NCI-H1417 treated with DMSO at 0.1 percent for 48 hours (cell line): ENCODE measurements at regions not wholly inside any gene's neighbourhood (a gene's known extent, or its start where the extent isn't known, plus 50 kb on each side); places are given as distances from the start of the nearest gene placed in this dataset.

Experiments used
- DNase-seq: peaks from one replicate; lab custom pipeline; 2025; lab: John Stamatoyannopoulos, UW

DNA sequence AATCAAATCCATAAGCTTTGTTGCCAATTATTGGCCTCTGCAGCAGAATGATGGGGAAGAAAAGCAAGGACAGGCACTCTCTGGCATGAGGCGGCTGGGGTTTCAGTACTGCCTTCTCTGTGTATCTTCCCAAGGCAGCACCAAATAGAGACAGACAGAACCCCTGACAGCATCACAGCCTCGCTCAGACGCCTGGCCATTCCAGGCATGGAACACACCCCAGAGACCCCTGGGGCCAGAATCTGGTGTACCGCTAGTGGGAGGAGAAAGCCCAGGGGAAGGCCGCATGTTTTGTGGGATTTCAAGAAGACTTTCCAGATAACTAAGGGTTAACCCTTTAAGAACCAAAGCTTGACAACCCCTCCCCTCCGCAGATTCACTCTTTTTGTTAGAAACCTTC lies 282.1 kb downstream of the EN1 start:
- DNase-seq = no peak

DNA sequence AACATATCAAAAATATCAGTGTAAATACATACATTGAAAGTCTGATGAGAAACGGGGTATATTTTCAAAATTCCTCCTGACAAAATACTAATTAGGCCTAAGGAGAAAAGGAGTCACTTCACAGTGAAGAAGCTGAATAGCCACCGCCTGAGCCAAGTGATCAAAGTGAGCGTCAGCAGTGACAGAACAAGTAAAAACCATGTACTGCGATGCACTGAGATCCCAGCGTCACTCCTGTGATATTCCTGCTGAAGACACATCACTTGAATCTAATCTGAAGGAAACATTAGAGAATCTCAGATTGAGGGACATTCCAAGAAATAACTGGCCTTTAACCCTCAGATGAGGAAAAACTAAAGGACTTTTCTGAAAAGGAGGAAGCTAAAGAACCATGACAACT lies 285.3 kb downstream of the EN1 start:
- no peak for DNase-seq

DNA sequence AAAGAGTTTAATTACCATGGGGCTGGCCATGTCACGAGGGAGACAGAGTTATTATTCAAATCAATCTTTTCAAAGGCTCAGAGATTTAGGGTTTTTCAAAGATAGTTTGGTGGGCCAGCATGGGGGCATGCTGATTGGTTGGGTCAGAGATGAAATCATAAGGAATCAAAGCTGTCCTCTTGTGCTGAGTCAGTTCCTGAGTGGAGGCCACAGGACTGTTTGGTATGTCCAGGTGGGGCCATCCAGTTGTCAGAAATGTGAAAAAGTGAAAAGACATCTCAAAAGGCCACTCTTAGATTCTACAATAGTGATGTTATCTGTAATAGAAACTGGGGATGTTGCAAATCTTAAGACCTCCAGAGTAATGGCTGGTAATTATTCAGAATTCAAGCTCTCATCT lies 288.6 kb downstream of the EN1 start:
- DNase-seq = no peak

DNA sequence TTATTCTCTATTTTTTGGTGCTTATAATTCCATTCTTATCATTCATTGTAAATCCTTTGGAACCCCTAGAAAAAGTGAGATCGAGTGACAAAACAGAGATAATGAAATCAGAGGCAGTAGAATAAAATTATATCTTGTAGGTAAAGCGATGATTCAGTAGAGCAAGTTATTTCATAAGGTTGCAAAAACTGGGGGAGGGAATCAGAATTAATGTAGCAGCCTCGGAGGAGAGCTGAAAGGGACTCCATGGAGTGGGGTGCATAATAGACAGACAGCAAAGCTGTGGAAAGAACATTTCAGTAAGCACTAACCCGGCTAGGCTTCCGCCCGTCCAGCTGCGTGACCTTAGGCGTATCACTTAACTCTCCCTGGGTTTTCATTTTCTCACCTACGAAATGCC lies 289.7 kb downstream of the EN1 start:
- no peak for DNase-seq

DNA sequence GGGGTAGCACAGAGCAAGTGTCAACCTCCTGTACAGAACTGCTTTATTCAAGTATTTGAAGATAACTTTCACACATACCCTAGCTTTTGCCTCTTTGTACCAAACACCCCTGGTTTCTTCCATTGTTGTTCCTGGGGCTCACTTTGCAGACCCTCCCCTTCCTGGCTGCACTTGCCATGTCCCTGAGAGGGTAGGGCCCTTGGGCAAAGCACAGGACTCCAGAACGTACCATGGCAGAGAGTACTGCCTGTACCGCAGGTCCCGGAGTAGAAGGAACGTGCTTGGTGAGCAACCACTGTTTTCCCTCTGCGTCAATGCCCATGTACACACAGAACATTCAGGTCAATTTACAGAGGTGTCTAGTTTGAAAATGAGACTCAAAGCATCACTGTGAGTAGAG lies 290.4 kb downstream of the EN1 start:
- no peak for DNase-seq

DNA sequence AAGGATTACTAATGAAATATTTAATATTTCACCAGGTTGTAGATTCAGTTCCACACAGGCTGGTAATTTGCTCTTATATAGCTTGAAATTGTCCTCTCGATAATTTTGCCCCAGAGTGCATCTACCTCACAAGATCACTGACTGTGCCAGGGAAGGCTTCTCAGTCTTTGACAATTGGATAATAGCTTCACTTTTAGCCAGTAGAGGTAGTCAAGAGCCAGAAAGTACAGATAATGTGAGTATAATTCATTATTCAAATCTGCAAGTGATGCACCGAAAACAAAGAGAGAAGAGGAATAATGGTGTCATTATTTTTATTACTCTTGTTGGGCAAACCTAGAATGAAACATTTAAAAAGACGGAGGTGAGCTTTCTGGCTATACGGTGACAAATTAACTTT lies 292.8 kb downstream of the EN1 start:
- no peak for DNase-seq

DNA sequence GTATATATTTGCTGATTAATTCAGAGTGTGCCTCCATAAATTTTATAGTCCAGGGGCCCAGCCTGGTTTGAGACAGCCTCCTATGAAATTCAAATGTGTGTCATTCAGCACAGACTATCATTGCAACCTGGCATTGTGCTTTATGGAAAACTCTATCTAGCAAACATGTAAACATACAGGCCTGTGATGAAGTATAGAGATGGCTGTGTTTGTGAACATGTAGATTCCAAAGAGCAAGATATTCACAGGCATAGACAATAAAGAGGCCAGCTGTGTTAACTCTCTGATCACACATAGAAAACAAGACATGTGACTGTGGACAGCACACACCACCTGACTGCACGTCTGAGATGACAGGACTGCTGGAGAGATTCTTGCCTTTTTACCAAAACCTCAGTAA lies 297.9 kb downstream of the EN1 start:
- DNase-seq = no peak

DNA sequence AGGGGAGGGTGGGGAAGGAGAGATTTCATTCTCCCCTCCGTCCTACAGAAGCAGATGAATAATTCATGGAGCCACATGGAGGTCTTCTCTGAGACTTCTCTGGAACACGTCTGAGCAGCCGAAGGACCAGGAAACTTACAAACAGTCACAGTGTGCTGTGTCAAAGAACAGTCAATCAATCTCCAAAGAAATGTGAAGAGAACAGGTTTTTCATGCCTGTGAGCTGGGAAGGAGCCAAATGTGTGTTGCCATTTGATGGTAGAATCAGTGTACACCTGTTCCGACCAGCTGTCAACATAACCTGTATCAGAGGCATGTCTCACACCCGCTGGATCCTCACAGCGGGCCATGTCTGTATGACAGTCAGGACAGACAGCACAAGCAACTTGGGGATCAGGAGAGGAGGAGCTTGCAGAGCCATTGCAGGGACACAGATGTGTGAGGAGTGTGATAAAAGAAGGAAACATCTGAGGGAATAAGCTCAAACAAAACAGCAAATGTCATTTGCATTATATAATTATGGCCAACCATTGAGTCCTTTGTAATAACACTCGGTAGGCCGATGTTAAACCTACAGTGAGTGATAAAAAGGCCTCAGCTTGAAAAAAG lies 298.5 kb downstream of the EN1 start:
- DNase-seq = no peak

DNA sequence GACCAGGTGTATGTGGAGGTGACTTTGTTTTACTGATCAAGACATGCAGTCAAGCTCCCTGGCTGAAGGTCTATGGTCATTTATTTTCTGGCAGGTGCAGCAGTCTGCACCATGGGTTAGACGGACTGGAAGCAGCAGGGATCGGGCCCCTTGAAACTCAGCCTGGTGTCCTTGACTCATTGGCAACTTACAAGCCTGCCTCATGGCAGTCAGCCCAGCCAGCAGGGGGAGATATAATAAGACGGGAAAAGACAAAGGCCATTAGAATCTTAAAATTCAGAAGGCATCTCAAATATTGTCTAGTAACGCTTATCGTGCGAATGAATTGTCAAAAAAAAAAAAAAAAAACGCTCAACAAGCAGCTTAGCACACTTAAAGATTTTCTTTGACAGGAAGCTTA lies 308.2 kb downstream of the EN1 start:
- DNase-seq = no peak

DNA sequence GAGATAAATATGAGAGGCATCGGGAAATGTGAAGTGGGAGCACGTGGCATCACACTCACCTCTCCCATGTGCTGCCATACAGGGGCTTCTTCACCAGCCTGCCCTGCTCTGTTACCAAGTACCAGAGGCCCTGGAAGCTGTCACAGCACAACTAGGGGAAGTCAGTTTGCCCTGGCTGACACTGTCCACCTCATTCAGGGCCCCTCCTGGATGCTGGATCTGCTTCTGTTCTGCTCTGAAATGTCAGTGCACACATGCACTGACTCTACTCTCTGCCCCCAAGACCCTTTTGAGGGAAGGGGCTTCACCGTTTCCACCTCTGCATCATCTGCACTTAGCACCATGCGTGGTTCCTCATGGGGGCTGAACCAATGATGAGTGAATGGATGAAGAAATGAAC lies 311.1 kb downstream of the EN1 start:
- no peak for DNase-seq

DNA sequence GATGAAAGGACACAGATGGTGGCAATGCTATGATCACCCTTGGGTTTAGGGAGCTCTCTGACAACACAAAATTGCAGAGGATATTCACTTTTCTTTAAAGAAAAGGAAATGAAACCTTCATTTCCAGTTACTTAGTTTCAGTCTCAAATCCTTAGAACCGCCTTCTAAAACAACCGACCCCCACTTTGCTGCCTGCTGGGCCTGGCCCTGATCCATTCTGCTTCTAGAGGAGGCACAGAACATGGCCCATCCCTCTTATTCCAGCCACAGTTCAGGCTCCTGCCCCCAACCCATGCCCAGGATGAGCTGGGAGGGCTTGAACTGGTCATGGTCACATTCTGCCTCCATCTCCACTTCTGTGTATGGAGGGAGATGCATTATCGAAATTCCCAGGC lies 311.6 kb downstream of the EN1 start:
- DNase-seq = no peak

DNA sequence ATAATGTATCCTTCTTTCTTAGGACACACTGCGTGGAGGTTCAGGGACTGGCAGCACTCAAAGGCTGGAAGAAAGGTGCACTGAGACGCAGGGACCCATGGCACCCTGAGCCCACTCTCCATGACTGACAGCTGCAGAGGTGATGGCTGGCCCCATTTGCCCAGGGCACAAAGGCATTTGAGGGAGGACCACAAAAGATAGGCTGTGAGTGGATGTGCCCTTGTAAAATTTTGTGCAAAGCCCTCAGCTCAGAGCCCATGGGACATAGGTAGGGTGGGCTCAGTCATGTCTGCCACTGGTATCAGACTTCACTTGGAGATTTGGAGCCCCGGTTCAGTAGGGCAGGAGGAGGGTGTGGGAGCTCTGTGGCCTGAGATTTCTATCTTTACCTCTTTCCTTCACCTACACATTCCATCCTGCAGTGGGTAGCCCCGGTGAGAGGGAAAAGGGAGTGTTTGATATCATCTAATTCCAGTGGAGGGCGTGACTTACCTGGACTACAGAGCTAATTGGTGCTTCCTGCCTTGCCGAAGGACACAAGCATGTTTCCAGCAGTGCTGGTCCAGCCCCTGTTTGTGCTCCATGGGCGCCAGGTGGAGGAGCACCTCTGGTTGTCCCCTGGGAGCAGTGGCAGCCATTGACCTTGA lies 312.2 kb downstream of the EN1 start:
- no peak for DNase-seq

DNA sequence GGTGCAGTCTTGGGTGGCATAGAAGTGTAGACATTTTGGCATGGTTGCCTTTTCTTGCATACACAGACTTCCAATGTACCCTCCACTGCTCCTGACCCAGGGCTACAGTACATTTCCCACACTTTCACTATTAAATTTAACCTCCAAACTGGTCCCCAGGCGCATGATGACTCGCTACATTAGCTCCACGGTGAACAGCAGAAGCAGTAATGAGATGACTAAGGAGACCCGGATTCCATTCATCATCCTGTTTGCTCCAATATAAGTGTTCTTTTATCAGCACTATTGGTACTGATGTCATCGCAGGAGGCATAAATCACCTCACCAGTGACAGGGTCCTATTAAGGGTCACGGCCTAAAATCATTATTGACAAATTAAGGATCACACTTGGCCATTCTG lies 316.5 kb downstream of the EN1 start:
- no peak for DNase-seq

DNA sequence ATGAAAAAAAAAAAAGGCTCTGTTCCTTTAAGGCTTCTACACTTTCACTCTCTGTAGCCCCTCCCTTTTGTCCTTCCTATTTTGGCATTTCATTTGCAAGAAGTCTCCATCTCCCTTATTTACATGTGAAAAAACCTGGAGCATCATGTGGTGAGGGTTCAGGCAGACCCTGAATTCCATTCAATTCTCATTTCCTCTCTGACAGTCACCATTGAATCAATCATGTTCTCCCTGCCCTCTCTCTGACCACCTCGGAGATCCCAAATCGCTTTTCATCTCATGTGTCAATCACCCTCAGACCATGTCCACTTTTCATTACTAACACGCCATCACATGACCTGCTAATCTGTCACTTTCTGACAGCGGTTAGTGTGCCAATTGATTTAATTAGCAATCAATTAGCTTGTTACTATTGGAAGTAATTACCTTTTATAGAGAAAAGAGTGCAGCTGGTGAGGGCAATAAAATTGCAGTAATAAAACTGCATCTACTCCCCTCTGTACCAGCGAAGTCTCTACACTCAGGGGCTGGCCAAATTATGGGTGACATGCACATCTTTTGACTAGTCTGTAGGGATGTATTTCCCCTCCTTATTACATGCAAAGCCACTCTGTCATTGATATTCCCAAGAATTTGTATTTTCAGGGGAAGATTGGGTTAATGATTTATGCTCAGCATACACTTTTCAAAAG lies 317.4 kb downstream of the EN1 start:
- no peak for DNase-seq

DNA sequence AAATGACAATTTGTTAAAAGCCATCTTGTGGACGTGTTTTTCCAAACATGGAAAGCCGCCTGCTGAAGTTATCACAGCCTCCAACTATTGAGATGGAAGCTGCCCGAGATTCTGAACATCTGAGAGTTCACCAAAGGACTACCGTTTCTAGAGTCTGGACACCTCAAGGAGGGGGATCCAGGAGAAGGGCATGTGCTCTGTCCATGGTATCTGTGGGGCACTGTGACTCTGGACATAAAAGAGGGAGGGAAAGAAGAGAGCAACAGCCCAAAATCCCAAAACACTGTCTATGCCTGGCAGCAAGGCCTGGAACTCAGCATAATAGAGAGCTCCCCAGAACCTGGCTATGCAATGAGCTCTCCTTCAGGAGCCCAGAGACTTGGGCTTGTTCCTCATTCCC lies 319.9 kb downstream of the EN1 start:
- DNase-seq = no peak

DNA sequence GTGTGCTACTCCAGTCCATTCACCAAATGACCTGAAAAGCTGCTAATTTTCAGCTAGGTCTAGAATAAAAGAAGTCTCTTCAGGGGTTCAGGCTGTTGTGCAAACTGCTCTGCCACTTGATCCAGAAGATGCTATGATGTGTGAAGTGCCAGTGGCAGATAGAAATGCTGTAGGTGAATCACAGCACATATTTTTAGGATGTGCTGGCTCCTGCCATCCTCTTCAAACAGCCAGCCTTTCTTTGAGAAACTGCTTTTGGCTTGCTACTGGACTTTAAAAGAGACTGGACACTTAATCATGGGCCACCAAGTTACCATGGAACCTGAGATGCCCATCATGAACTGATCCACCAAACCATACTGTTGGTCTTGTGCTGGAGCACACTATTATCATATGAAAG lies 322.1 kb downstream of the EN1 start:
- no peak for DNase-seq

DNA sequence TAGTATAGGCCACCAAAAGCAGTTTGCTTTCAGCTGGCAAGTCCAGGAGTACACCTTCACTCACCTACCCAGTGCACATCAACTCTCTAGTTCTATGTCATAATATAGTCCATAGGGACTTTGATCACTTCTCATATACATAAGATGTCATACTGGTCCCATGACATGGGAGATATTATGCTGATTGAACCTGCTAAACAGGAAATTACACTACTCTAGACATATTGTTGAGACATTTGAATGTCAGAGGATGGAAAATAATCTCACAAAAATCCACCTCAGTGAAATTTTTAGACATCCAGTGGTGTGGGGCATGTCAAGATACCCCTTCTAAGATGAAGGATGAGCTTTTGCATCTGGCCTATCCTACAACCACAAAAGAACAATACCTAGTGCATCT lies 322.5 kb downstream of the EN1 start:
- no peak for DNase-seq

DNA sequence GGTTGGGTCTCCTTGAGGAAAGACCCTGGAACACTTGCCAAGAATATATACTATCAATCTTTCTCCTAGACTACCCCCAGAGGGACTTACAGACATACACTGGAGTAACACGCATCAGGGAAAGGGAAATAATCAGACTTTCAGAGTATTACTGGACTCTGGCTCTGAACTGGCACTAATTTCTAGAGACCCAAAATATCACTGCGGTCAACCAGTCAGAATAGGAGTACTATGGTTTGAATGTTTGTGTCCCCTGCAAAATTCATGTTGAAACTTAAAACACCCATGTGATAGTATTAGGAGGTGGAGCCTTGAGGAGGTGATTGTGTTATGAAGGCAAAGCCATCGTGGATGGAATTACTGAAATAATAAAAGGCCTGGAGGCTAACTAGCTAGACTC lies 323.7 kb downstream of the EN1 start:
- DNase-seq = no peak

DNA sequence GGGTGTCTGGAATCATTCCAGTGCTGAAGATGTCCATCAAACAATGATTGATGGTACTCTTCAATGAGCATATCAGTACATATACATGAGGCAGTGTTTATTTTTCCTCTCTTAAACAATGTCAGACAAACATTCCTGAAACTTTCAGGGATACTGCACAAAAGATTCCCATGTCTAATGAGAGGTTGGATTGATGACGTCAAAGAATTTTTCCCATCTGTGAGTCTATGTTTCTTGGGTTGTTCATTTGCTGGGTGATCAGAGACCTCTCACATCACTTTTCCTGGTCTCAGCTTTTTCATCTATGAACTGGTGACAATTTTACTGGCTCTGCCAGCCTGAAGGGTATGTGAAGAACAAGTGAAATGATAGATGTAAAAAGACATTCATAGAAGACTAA lies 325.5 kb downstream of the EN1 start:
- DNase-seq = no peak

DNA sequence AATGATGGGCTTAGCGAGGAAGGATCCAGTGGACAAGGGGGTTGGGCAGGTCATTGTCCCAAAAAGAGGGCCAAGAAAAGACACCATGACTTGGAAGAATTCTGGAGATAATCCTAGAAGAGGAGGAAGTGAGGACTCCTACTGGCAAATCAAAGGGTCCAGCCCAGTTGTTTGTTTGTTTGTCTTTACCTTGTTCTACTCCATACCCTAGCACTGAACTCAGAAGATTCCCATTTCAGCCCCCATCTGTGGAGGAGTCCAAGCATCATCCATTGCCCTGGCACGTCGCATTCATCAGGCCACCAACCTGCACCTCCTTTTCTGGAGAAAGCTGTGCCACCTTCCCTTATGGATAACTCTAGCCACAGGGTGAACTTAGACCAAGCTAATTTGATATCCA lies 326.2 kb downstream of the EN1 start:
- no peak for DNase-seq

DNA sequence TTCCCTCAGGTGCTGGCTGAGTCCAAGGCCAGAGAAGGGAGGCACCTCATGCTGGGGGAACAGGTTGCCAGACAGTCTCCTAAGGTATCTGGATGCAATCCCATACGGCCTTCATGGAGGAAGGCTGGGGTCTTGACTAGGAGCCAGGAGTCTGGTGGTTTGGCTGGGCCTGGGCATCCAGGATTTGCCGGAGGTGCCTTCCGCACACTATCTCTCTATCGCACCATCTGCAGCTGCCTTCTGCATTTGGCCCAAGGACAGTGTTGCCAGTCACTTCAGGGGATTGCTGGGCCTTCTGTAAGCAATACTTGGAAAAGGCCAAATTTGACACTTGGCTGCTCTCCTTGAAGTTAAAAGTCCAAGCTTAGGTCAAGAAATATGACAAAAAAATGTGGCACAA lies 327.2 kb downstream of the EN1 start:
- no peak for DNase-seq

DNA sequence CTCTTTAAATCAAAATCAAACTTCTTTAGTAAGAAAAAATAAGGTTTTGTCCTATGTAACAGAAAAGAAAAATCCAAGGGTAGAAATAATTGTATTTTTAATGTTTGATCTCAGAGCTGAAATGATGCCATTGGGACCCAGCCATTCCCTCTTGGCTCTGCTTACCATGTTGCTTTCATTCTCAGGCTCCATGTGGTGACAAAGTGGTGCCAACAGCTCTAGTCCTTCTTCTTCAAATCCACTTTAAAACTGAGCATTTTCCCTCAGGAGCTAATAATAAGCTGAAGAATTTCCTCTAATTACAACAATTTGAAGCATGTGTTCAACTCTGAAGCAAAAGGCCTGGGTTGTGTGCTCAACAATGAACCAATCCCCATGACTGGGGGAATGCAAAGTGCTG lies 327.9 kb downstream of the EN1 start:
- no peak for DNase-seq

DNA sequence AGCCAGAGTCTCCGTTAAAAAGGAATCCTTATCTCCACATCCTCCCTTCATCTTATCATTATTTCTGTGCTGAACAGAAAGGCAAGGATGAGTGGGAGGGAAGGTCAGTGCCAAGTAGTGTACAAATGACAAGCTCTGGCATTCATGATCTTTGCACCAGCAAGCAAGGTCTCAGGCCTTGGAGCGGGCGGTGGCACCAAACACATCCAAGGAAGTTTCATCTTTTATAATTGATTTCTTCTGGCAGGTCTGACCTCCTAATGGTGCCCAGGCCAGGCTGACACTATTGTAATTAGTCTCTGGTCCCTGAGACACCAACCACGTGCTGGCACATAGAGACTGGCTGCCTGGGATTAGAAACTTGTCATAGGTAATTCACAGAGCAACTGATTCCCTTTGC lies 336.6 kb downstream of the EN1 start:
- DNase-seq = no peak
